ENCODE measurements at regions not wholly inside any gene's neighbourhood (a gene's known extent, or its start where the extent isn't known, plus 50 kb on each side); places are given as distances from the start of the nearest gene placed in this dataset.

DNA sequence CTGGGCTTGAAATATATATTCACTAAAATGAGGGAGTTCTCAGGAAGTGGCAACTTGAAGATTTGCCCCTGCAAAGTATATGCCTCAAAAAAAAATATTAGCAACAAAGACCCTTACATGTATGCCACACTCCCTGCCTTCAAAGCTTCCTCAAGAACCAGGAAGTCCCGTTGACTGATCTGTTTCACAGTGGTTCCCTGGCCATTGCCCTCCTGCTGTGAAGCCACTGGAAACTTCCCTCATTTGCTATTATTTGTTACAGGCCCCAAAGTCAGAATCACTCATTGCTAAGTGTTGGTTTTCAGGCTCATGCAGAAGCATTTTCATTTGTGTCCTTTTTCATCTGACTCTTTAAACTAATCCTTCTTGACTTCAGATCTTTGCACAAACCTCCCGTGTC, 421.5 kb downstream of the ZNF521 start:
- Histone ChIP-seq H3K4me3 (no peak overlapping the region), H3K27me3 (no peaks in the 10 kb centered on the region), H3K27ac (no peak overlapping the region), H3K9me3 (replicated peaks in 1 of 3) (no peaks in the 10 kb centered on the region), H3K36me3 (replicated peaks in 1 of 2) (no peaks in the 10 kb centered on the region), H3K4me1 (replicated peaks in 1 of 2) (no peaks in the 10 kb centered on the region)
- intact Hi-C loops (cut with DNase I), result no loop called here
- DNase-seq, result no peak
- no peak for TF ChIP-seq CTCF (IDR thresholded peaks at IDR 0.05)
- 80 to 89% (median 86%) methylated on average over 2 of the region's 2 CpGs for WGBS, 4 donors

- WGBS, 4 donors, result 73 to 79% (median 78%) methylated on average over 6 of the region's 6 CpGs
Observed at GRCh38 chr18:24930971-24931370, 421.0 kb downstream of the ZNF521 start.

DNA sequence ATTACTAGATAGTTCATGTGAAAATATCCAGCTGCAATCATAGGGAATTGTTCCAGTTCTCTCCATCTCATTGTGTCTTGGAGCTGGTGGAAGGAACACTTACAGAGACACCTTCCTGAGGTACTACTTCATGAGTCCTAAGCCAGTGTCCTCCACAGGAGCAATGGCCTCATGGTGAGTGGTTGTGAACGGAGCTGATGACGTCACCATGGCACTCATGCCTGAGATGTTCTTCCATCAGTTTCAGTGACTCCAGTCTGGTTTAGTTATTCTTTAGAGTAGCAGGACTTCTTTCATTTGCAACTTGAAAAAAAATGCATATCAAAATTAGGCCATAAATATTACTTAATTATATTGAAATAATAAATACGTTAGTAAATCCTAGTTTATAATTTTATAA, 418.6 kb downstream of the ZNF521 start:
- no peak for TF ChIP-seq POLR2A (IDR thresholded peaks at IDR 0.05)
- no peak for TF ChIP-seq CTCF (IDR thresholded peaks at IDR 0.05)
- Histone ChIP-seq H3K4me3 (no peak overlapping the region), H3K36me3 (replicated peaks in 1 of 2) (no peaks in the 10 kb centered on the region), H3K27ac (no peak overlapping the region), H3K27me3 (no peaks in the 10 kb centered on the region), H3K4me1 (replicated peaks in 1 of 2) (no peaks in the 10 kb centered on the region), H3K9me3 (replicated peaks in 1 of 3) (no peaks in the 10 kb centered on the region)
- intact Hi-C loops (cut with DNase I), result no loop called here
- no peak for DNase-seq
- WGBS, 4 donors, result 85 to 93% (median 90%) methylated on average over 3 of the region's 3 CpGs

More at GRCh38 chr18:24930971-24931370, 421.0 kb downstream of the ZNF521 start:
- Histone ChIP-seq H3K27ac (no peak overlapping the region), H3K4me1 (replicated peaks in 1 of 2) (no peaks in the 10 kb centered on the region), H3K27me3 (no peaks in the 10 kb centered on the region), H3K4me3 (no peak overlapping the region), H3K36me3 (replicated peaks in 1 of 2) (no peaks in the 10 kb centered on the region), H3K9me3 (replicated peaks in 1 of 3) (no peaks in the 10 kb centered on the region)
- intact Hi-C loops (cut with DNase I), result no loop called here
- no peak for DNase-seq
- TF ChIP-seq POLR2A (IDR thresholded peaks at IDR 0.05) (no peak), CTCF (IDR thresholded peaks at IDR 0.05) (no peak)

- WGBS, 4 donors, result 83 to 91% (median 86%) methylated on average over 7 of the region's 7 CpGs
- intact Hi-C loops (cut with DNase I), result no loop called here
- Histone ChIP-seq H3K36me3 (replicated peaks in 1 of 2) (no peaks in the 10 kb centered on the region), H3K27me3 (no peaks in the 10 kb centered on the region), H3K27ac (no peak overlapping the region), H3K9me3 (replicated peaks in 1 of 3) (no peaks in the 10 kb centered on the region), H3K4me3 (no peak overlapping the region), H3K4me1 (replicated peaks in 1 of 2) (no peaks in the 10 kb centered on the region)
- no peak for DNase-seq
- TF ChIP-seq POLR2A (IDR thresholded peaks at IDR 0.05) (no peak), CTCF (IDR thresholded peaks at IDR 0.05) (no peak)
Observed at GRCh38 chr18:24934258-24934932, 417.6 kb downstream of the ZNF521 start.

Measured in adrenal gland (tissue), 9 donors.